Mesodermal cell (in vitro differentiated cells): ENCODE measurements at regions not wholly inside any gene's neighbourhood (a gene's known extent, or its start where the extent isn't known, plus 50 kb on each side); places are given as distances from the start of the nearest gene placed in this dataset.

Experiments
- H3K27ac ChIP-seq: 2 replicates; pipeline ENCODE4 v1.7.0; 2013; ENCODE audit warnings: mild to moderate bottlenecking, low read depth, low read length, moderate library complexity; ENCODE audit not compliant: severe bottlenecking
- H3K36me3 ChIP-seq: 2 replicates; pipeline ENCODE4 v1.7.1; 2013; ENCODE audit warnings: mild to moderate bottlenecking, low read length, moderate library complexity; ENCODE audit not compliant: control insufficient read depth, insufficient read depth
- H3K4me1 ChIP-seq: one replicate; pipeline ENCODE4 v1.7.1; 2013; ENCODE audit warnings: mild to moderate bottlenecking, low read length; ENCODE audit not compliant: insufficient read depth, control insufficient read depth, poor library complexity, severe bottlenecking
- H3K4me3 ChIP-seq: 2 replicates; pipeline ENCODE4 v1.7.0; 2013; ENCODE audit warnings: low read length, control low read depth, mild to moderate bottlenecking; ENCODE audit not compliant: insufficient read depth, poor library complexity, severe bottlenecking; ENCODE audit errors: extremely low read depth
- H3K9me3 ChIP-seq: 2 replicates; pipeline ENCODE4 v1.7.1; 2013; ENCODE audit warnings: mild to moderate bottlenecking, low read length, moderate library complexity; ENCODE audit not compliant: control insufficient read depth
- WGBS, 2 experiments: methylation state at CpG; one replicate each; pipeline ENCODE4 v1.1.5; 2013; ENCODE audit warnings: missing lambda C conversion rate in 2 of 2; ENCODE audit not compliant: insufficient coverage in 2 of 2; 5-methylcytosine and 5-hydroxymethylcytosine counted together

GRCh38 chr3:35487376-35487775 is 151.9 kb upstream of the ARPP21 start:
- WGBS, 2 experiments: 84 to 93% methylated on average over 2 of the region's 2 CpGs

GRCh38 chr3:35488526-35488925 is 150.8 kb upstream of the ARPP21 start:
- Histone ChIP-seq H3K4me3 (no peak overlapping the region), H3K27ac (no peak overlapping the region), H3K9me3 (no peaks in the 10 kb centered on the region), H3K36me3 (no peaks in the 10 kb centered on the region), H3K4me1 (no peaks in the 10 kb centered on the region)
- WGBS, 2 experiments: no CpG with 5 or more reads among the region's 1 CpG

More at GRCh38 chr3:35487376-35487775, 151.9 kb upstream of the ARPP21 start:
- Histone ChIP-seq H3K4me3 (no peak overlapping the region), H3K9me3 (no peaks in the 10 kb centered on the region), H3K36me3 (no peaks in the 10 kb centered on the region), H3K27ac (no peak overlapping the region), H3K4me1 (no peaks in the 10 kb centered on the region)

GRCh38 chr3:35492841-35493240 is 146.5 kb upstream of the ARPP21 start:
- Histone ChIP-seq H3K4me1 (no peaks in the 10 kb centered on the region), H3K36me3 (no peaks in the 10 kb centered on the region), H3K4me3 (no peak overlapping the region), H3K9me3 (no peaks in the 10 kb centered on the region), H3K27ac (no peak overlapping the region)
- WGBS, 2 experiments: no CpG with 5 or more reads among the region's 2 CpGs

GRCh38 chr3:35498506-35499210 is 140.7 kb upstream of the ARPP21 start:
- Histone ChIP-seq H3K27ac (no peak overlapping the region), H3K9me3 (no peaks in the 10 kb centered on the region), H3K4me1 (no peaks in the 10 kb centered on the region), H3K4me3 (no peak overlapping the region), H3K36me3 (no peaks in the 10 kb centered on the region)
- 82 to 83% methylated on average over 3 of the region's 4 CpGs for WGBS, 2 experiments

- WGBS, 2 experiments: 83 to 89% methylated on average over 3 of the region's 3 CpGs
- Histone ChIP-seq H3K9me3 (no peaks in the 10 kb centered on the region), H3K27ac (no peak overlapping the region), H3K4me1 (no peaks in the 10 kb centered on the region), H3K36me3 (no peaks in the 10 kb centered on the region), H3K4me3 (no peak overlapping the region)
These were observed 138.5 kb upstream of the ARPP21 start for GRCh38 chr3:35500641-35501350.

GRCh38 chr3:35502699-35503098 is 136.6 kb upstream of the ARPP21 start:
- no peak overlapping the region for H3K27ac ChIP-seq
- H3K4me3 ChIP-seq: no peak overlapping the region
- H3K9me3 ChIP-seq: no peaks in the 10 kb centered on the region
- H3K36me3 ChIP-seq: no peaks in the 10 kb centered on the region
- H3K4me1 ChIP-seq: no peaks in the 10 kb centered on the region

GRCh38 chr3:35505181-35505580 is 134.1 kb upstream of the ARPP21 start:
- Histone ChIP-seq H3K4me3 (no peak overlapping the region), H3K36me3 (no peaks in the 10 kb centered on the region), H3K27ac (no peak overlapping the region), H3K9me3 (no peaks in the 10 kb centered on the region), H3K4me1 (no peaks in the 10 kb centered on the region)
- 8 to 10% methylated on average over 5 to 6 of the region's 7 CpGs for WGBS, 2 experiments

- Histone ChIP-seq H3K27ac (no peak overlapping the region), H3K9me3 (no peaks in the 10 kb centered on the region), H3K36me3 (no peaks in the 10 kb centered on the region), H3K4me3 (no peak overlapping the region), H3K4me1 (no peaks in the 10 kb centered on the region)
- WGBS, 2 experiments: 87 to 100% methylated on average over 1 to 3 of the region's 3 CpGs
These were observed 133.6 kb upstream of the ARPP21 start for GRCh38 chr3:35505772-35506171.

GRCh38 chr3:35519936-35520335 is 119.4 kb upstream of the ARPP21 start:
- no peaks in the 10 kb centered on the region for H3K4me1 ChIP-seq
- no peak overlapping the region for H3K27ac ChIP-seq
- no peaks in the 10 kb centered on the region for H3K36me3 ChIP-seq
- no peak overlapping the region for H3K4me3 ChIP-seq
- H3K9me3 ChIP-seq: no peaks in the 10 kb centered on the region

- Histone ChIP-seq H3K27ac (no peak overlapping the region), H3K9me3 (no peaks in the 10 kb centered on the region), H3K4me1 (no peaks in the 10 kb centered on the region), H3K36me3 (no peaks in the 10 kb centered on the region), H3K4me3 (no peak overlapping the region)
- WGBS, 2 experiments: 79% methylated on average over 2 of the region's 3 CpGs; no CpG with 5 or more reads in 1 of the 2 experiments
These were observed 118.1 kb upstream of the ARPP21 start for GRCh38 chr3:35521196-35521595.

- no peak overlapping the region for H3K27ac ChIP-seq
- no peak overlapping the region for H3K4me3 ChIP-seq
- no peaks in the 10 kb centered on the region for H3K36me3 ChIP-seq
- H3K4me1 ChIP-seq: no peaks in the 10 kb centered on the region
- no peaks in the 10 kb centered on the region for H3K9me3 ChIP-seq
- WGBS, 2 experiments: 92 to 100% methylated on average over 1 to 2 of the region's 3 CpGs
These were observed 116.9 kb upstream of the ARPP21 start for GRCh38 chr3:35522450-35522849.
